ENCODE measurements at regions not wholly inside any gene's neighbourhood (a gene's known extent, or its start where the extent isn't known, plus 50 kb on each side); places are given as distances from the start of the nearest gene placed in this dataset.

GRCh38 chr2:212930556-212931260, 220.7 kb downstream of the IKZF2 start:
- TF ChIP-seq, protein P1, sequence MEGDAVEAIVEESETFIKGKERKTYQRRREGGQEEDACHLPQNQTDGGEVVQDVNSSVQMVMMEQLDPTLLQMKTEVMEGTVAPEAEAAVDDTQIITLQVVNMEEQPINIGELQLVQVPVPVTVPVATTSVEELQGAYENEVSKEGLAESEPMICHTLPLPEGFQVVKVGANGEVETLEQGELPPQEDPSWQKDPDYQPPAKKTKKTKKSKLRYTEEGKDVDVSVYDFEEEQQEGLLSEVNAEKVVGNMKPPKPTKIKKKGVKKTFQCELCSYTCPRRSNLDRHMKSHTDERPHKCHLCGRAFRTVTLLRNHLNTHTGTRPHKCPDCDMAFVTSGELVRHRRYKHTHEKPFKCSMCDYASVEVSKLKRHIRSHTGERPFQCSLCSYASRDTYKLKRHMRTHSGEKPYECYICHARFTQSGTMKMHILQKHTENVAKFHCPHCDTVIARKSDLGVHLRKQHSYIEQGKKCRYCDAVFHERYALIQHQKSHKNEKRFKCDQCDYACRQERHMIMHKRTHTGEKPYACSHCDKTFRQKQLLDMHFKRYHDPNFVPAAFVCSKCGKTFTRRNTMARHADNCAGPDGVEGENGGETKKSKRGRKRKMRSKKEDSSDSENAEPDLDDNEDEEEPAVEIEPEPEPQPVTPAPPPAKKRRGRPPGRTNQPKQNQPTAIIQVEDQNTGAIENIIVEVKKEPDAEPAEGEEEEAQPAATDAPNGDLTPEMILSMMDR (conservative IDR thresholded peaks at IDR 0.05; ENCODE audit: low read length) = no peak
- no peak for TF ChIP-seq EZH2phosphoT487 (IDR thresholded peaks at IDR 0.05; ENCODE audit: borderline replicate concordance)
